GM12873 (cell line): ENCODE measurements at regions not wholly inside any gene's neighbourhood (a gene's known extent, or its start where the extent isn't known, plus 50 kb on each side); places are given as distances from the start of the nearest gene placed in this dataset.

Source experiments
- TF ChIP-seq, protein P1 (sequence below): IDR thresholded peaks from 2 replicates; pipeline ENCODE4 v1.5.1; 2012; ENCODE audit warnings: low read depth, mild to moderate bottlenecking, moderate library complexity, low read length, control low read depth; ENCODE audit not compliant: insufficient read depth; ENCODE audit errors: missing control alignments

DNA sequence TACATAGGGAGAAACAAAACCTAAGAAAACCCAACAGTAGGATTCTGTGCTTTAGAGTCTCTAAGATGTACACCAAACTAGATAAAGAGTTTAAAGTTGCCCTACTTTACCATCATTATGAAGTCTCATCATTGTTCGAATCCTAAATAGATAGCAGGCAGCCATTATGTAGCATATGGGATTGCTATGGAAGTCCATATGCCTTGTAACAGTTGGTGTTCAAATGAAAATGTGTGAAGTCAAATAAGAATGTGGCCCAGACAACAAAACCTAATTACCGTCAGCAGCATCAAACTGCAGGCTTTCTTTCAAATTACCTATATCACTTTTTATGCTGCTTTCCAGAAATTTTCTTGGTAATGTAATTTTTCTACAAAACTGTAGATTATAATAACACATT, 1380.1 kb downstream of the GRIK2 start:
- TF ChIP-seq, protein P1, sequence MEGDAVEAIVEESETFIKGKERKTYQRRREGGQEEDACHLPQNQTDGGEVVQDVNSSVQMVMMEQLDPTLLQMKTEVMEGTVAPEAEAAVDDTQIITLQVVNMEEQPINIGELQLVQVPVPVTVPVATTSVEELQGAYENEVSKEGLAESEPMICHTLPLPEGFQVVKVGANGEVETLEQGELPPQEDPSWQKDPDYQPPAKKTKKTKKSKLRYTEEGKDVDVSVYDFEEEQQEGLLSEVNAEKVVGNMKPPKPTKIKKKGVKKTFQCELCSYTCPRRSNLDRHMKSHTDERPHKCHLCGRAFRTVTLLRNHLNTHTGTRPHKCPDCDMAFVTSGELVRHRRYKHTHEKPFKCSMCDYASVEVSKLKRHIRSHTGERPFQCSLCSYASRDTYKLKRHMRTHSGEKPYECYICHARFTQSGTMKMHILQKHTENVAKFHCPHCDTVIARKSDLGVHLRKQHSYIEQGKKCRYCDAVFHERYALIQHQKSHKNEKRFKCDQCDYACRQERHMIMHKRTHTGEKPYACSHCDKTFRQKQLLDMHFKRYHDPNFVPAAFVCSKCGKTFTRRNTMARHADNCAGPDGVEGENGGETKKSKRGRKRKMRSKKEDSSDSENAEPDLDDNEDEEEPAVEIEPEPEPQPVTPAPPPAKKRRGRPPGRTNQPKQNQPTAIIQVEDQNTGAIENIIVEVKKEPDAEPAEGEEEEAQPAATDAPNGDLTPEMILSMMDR, result no peak

DNA sequence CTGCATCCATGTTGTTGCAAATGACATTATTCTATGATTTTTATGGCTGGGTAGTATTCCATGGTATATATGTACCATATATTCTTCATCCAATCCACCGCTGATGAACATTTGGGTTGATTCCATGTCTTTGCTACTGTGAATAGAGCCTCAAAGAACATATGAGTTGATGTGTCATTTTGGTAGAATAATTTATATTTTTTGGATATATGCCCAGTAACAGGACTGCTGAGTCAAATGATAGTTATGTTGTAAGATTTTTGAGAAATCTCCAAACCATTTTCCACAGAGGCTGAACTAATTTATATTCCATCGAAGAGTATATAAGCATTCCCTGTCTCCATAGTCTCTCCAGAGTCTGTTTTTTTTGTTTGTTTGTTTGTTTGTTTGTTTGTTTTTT, 1373.5 kb downstream of the GRIK2 start:
- TF ChIP-seq, protein P1, result no peak

DNA sequence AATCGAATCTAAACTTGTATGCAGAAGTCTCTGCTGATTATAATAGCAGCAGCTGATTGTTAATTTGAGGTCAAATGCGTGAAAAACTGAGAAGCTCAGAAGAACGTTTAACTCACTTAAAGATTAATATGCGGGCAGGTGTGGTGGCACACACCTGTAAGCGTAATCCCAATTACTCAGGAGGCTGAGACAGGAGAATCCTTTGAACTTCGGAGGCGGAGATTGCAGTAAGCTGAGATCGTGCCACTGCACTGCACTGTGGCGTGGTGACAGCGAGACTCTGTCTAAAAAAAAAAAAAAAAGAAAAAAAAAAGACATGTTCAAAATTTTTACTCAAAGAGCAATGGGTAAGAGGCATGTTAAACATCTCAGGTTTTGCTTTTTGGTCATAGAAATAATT, 1370.8 kb downstream of the GRIK2 start:
- TF ChIP-seq, protein P1, result no peak

DNA sequence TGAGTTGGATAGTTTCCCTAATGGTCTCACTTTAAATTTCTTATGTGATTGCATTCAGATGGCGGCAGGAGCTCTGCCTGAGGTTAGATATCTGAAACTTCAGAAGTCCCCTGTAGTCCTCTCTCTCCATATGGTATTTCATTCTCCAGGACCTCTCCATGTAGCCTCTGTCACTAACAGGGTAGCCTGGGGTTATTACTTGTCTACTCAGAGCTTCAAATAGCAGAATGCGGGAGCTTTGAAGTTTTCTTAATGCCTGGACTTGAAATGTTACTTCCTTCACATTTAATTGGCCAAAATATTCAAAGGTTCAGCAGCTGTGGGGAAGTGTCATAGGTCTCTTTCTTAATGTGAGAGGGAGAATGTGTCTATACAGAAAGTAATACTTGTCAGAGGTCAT, 1370.4 kb downstream of the GRIK2 start:
- TF ChIP-seq, protein P1, result no peak

DNA sequence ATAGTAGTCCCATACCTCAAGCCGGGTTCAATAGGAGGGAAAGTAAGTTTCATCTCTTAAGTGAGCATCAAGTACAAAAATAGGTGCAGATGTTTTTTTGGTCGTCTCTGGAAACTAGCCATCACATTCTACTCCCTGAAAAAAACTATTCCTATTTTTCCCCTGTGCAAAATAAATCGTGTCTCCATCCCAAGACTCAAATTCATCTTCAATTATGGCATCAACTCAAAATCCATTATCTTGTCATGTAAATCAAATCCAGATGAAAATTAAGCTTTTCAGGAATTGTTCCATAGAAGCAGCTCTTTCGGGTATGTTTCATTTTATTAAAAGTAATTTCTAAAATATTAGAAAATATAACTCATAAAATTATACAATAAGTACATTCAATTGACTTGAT, 1368.4 kb downstream of the GRIK2 start:
- TF ChIP-seq, protein P1, result no peak

DNA sequence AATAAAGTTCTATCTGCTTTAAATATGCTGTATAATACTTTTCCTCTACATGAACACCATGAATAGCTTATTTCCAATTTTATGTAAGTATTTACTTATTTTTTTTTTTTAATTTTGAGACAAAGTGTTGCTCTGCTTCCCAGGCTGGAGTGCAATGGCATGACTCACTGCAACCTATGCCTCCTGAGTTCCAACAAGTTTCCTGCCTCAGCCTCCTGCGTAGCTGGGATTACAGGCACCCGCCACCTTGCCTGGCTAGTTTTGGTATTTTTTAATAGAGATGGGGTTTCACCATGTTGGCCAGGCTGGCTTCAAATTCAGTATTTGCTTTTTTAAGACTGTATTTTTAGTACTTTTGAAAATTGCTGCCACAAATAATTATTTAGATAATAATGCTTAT, 1365.9 kb downstream of the GRIK2 start:
- TF ChIP-seq, protein P1, result no peak

DNA sequence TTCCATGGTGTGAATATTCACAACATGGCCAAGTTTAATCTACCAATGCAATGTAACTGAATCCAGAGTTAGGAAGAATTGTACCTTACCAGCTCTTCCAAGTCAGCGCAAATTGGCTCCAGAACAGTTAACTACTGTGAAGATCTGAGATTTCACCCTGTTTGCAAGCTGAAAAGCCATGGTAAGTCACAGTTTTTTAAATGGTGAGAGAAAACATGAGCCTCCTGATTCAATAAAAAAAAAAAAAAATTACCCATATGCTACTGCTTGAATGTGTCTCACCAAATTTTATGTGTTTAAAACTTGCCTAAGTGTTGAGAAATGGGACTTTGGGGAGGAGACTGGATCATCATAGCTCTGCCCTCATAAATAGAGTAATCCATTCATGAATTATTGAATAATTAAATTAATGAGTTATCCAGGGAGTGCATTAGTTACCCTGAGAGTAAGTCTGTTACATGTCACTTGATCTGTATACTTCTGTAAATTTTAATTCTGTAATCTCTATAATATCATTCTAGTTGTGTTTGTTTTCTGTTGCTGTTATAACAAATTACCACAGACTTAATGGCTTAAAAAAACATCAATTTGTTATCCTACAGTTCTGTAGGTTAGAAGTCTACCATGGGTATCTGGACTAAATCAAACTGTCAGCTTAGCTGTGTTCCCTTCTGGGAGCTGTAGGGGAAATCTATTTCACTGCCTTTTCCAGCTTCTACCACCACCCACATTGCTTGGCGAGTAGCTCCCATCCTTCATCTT, 1355.9 kb downstream of the GRIK2 start:
- TF ChIP-seq, protein P1, result no peak
